Keratinocyte (primary cell): ENCODE measurements at regions not wholly inside any gene's neighbourhood (a gene's known extent, or its start where the extent isn't known, plus 50 kb on each side); places are given as distances from the start of the nearest gene placed in this dataset.

Experiments used
- EZH2 ChIP-seq: IDR thresholded peaks from one replicate; pipeline ENCODE4 v1.6.1; 2012; ENCODE audit warnings: inconsistent platforms, mild to moderate bottlenecking, low read length, moderate library complexity
- TF ChIP-seq, protein P1 (sequence below), 3 experiments: IDR thresholded peaks in 1 of 3; conservative IDR thresholded peaks in 1 of 3; optimal IDR thresholded peaks in 1 of 3; 2 replicates in 2 of 3; 3 replicates in 1 of 3; pipeline versions ENCODE3 to v1.5.1; 2011; ENCODE audit warnings: low read length in 3 of 3, mild to moderate bottlenecking in 3 of 3, moderate library complexity in 2 of 3, control low read depth in 1 of 3, inconsistent platforms in 1 of 3; ENCODE audit not compliant: insufficient read depth in 2 of 3; ENCODE audit errors: extremely low read depth in 1 of 3

DNA sequence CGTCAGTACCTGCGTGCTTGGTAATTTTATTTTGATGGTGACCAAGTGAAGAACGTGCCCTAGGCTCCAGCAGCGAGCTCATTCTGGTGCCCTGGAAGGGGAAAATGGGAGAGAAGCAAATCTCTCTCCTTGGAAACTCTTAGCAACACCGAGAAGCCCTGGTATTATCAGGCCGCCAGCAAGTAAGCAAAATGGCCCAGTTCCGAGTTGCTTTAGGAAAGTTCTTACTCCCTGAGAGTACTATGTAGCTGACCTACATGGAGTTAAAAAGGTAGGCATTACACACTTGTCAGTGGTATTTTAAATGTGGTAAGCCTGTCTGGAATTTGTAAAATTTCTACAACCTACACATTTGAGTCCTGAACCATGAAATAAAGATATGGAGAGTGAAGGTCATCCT lies 146.4 kb downstream of the CPEB2 start:
- TF ChIP-seq, protein P1, sequence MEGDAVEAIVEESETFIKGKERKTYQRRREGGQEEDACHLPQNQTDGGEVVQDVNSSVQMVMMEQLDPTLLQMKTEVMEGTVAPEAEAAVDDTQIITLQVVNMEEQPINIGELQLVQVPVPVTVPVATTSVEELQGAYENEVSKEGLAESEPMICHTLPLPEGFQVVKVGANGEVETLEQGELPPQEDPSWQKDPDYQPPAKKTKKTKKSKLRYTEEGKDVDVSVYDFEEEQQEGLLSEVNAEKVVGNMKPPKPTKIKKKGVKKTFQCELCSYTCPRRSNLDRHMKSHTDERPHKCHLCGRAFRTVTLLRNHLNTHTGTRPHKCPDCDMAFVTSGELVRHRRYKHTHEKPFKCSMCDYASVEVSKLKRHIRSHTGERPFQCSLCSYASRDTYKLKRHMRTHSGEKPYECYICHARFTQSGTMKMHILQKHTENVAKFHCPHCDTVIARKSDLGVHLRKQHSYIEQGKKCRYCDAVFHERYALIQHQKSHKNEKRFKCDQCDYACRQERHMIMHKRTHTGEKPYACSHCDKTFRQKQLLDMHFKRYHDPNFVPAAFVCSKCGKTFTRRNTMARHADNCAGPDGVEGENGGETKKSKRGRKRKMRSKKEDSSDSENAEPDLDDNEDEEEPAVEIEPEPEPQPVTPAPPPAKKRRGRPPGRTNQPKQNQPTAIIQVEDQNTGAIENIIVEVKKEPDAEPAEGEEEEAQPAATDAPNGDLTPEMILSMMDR (optimal IDR thresholded peaks at IDR 0.05 in 1 of 3, IDR thresholded peaks at IDR 0.05 in 1 of 3, conservative IDR thresholded peaks at IDR 0.05 in 1 of 3; ENCODE audit: extremely low read depth in 1 of 3, insufficient read depth in 2 of 3, low read length in 3 of 3), result no peak
- TF ChIP-seq EZH2, result no peak
